CD4-positive, CD25-positive, alpha-beta regulatory T cell (primary cell): ENCODE measurements at regions not wholly inside any gene's neighbourhood (a gene's known extent, or its start where the extent isn't known, plus 50 kb on each side); places are given as distances from the start of the nearest gene placed in this dataset.
"Not testable (repeated sequence)": the region's sequence is repeated elsewhere in the genome, so short reads cannot be mapped to it uniquely, and the experiment has no call there.

Experiments
- ATAC-seq, 2 donors: fragments of 150-1000 bp; cut with Tn5 transposase; one replicate each; pipeline ENCODE4 v1.10.0; 2021; ENCODE audit warnings: low read depth in 2 of 2, moderate number of reproducible peaks in 2 of 2, moderate library complexity in 1 of 2
- DNase-seq, 3 donors: peaks; one replicate each; pipeline versions ENCODE4 v3.0.0 to v3.0.0-alpha.2; 2012 to 2022; ENCODE audit warnings: mixed read lengths in 1 of 3
- H3K27ac ChIP-seq: one replicate; pipeline ENCODE4 v1.7.0; 2013; ENCODE audit warnings: mild to moderate bottlenecking, low read length; ENCODE audit not compliant: insufficient read depth, poor library complexity, severe bottlenecking
- H3K27me3 ChIP-seq: one replicate; pipeline ENCODE4 v1.7.0; 2013; ENCODE audit warnings: low read length; ENCODE audit not compliant: control insufficient read depth, insufficient read depth
- H3K36me3 ChIP-seq: one replicate; pipeline ENCODE4 v1.7.0; 2013; ENCODE audit warnings: mild to moderate bottlenecking, low read length, moderate library complexity; ENCODE audit not compliant: control insufficient read depth, insufficient read depth
- H3K4me1 ChIP-seq: 2 replicates; pipeline ENCODE4 v1.7.0; 2013; ENCODE audit warnings: mild to moderate bottlenecking, low read length; ENCODE audit not compliant: insufficient read depth, control insufficient read depth, poor library complexity, severe bottlenecking
- H3K4me3 ChIP-seq: one replicate; pipeline ENCODE4 v1.7.0; 2013; ENCODE audit warnings: low read depth, mild to moderate bottlenecking, low read length, moderate library complexity
- H3K9me3 ChIP-seq, 2 experiments: 1 replicate in 1 of 2; 2 replicates in 1 of 2; pipeline ENCODE4 v1.7.0; 2013; ENCODE audit warnings: low read length in 2 of 2, mild to moderate bottlenecking in 1 of 2, moderate library complexity in 1 of 2; ENCODE audit not compliant: control insufficient read depth in 2 of 2
- H3K27ac Mint-ChIP-seq, 3 donors: one replicate each; pipeline ENCODE4 v1.8.0; 2020 to 2022; ENCODE audit warnings: mild to moderate bottlenecking in 3 of 3, mixed read lengths in 3 of 3, moderate library complexity in 2 of 3
- H3K27me3 Mint-ChIP-seq: one replicate; pipeline ENCODE4 v1.8.0; 2022; ENCODE audit warnings: mild to moderate bottlenecking, mixed read lengths
- H3K36me3 Mint-ChIP-seq: one replicate; pipeline ENCODE4 v1.8.0; 2020; ENCODE audit warnings: mixed read lengths
- H3K4me1 Mint-ChIP-seq, 4 donors: one replicate each; pipeline ENCODE4 v1.8.0; 2020 to 2022; ENCODE audit warnings: mixed read lengths in 4 of 4, mild to moderate bottlenecking in 1 of 4
- H3K4me3 Mint-ChIP-seq, 4 donors: one replicate each; pipeline ENCODE4 v1.8.0; 2020 to 2022; ENCODE audit warnings: mild to moderate bottlenecking in 4 of 4, mixed read lengths in 4 of 4, moderate library complexity in 3 of 4
- H3K9me3 Mint-ChIP-seq, 7 donors: one replicate each; pipeline ENCODE4 v1.8.0; 2020 to 2022; ENCODE audit warnings: mixed read lengths in 7 of 7, mild to moderate bottlenecking in 3 of 7, moderate library complexity in 2 of 7

GRCh38 chr2:89229979-89230378, 538.5 kb downstream of the RPIA start:
- H3K4me1 ChIP-seq, H3K27ac Mint-ChIP-seq, H3K27ac ChIP-seq, H3K27me3 ChIP-seq, H3K36me3 Mint-ChIP-seq, H3K4me3 Mint-ChIP-seq, ATAC-seq, H3K27me3 Mint-ChIP-seq, H3K36me3 ChIP-seq, H3K9me3 Mint-ChIP-seq, H3K9me3 ChIP-seq, H3K4me1 Mint-ChIP-seq, DNase-seq, H3K4me3 ChIP-seq: not testable (repeated sequence)

DNA sequence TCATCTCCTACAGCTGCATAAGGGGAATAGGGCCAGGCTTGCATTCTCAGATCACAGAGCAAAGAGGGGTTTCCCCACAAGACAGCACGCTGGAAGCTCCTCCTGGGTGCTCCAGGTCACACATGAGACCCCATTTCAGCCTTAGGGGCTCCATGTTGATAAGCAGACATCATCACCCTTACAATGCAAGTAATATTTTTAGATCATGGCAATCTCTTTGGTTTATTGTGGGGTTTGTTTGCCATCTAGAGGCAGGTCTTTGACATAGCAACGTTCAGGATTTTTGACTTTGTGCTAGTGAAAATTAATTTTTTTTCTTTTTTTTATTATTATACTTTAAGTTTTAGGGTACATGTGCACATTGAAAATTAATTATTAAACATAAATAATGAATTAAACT, 539.8 kb downstream of the RPIA start:
- not testable (repeated sequence) for DNase-seq, H3K36me3 ChIP-seq, H3K27me3 Mint-ChIP-seq, H3K27ac ChIP-seq, ATAC-seq, H3K4me1 ChIP-seq, H3K4me1 Mint-ChIP-seq, H3K4me3 Mint-ChIP-seq, H3K4me3 ChIP-seq, H3K27ac Mint-ChIP-seq, H3K9me3 Mint-ChIP-seq, H3K36me3 Mint-ChIP-seq, H3K9me3 ChIP-seq, H3K27me3 ChIP-seq

GRCh38 chr2:89233931-89234330, 542.5 kb downstream of the RPIA start:
- H3K36me3 Mint-ChIP-seq, DNase-seq, ATAC-seq, H3K27me3 ChIP-seq, H3K4me3 Mint-ChIP-seq, H3K27ac Mint-ChIP-seq, H3K36me3 ChIP-seq, H3K4me1 ChIP-seq, H3K27me3 Mint-ChIP-seq, H3K9me3 ChIP-seq, H3K27ac ChIP-seq, H3K4me3 ChIP-seq, H3K4me1 Mint-ChIP-seq, H3K9me3 Mint-ChIP-seq: not testable (repeated sequence)

- H3K27me3 ChIP-seq, H3K9me3 Mint-ChIP-seq, DNase-seq, H3K27ac Mint-ChIP-seq, H3K4me1 Mint-ChIP-seq, ATAC-seq, H3K4me3 Mint-ChIP-seq, H3K27me3 Mint-ChIP-seq, H3K36me3 ChIP-seq, H3K27ac ChIP-seq, H3K4me1 ChIP-seq, H3K4me3 ChIP-seq, H3K36me3 Mint-ChIP-seq, H3K9me3 ChIP-seq: not testable (repeated sequence)
Measured at GRCh38 chr2:89234818-89235466, 543.5 kb downstream of the RPIA start.

DNA sequence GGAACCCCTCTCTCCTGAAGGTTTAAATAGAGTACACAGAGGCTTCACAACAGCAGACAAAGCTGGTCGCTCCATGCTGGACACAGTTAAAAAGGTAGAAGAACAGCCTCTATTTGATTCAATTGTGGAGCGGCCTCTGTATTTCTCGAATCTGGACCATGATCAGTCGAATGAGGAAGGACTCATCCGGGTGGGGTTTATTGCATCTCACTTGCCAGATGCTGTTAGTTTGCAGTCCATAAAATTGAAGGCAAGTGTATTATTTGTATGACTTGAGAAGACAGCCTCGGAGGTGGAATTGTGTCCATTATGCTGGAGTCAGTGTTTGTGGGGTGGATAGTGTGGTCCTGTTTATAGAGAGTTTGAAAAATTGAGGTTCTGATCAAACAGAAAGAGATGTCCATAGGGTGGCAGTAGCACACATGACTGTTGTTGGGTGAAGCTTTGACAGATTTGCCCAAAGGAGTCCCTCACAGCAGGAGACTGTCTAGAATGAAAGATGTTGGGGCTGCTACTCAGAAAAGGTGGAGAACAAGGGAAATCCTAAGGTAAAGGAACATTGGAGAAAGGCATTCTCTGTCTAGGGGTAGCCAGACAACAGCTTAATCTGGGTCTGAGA, 545.5 kb downstream of the RPIA start:
- not testable (repeated sequence) for H3K36me3 ChIP-seq, ATAC-seq, H3K9me3 ChIP-seq, H3K27ac Mint-ChIP-seq, H3K4me3 ChIP-seq, H3K4me1 Mint-ChIP-seq, DNase-seq, H3K27me3 ChIP-seq, H3K27me3 Mint-ChIP-seq, H3K36me3 Mint-ChIP-seq, H3K4me1 ChIP-seq, H3K4me3 Mint-ChIP-seq, H3K9me3 Mint-ChIP-seq, H3K27ac ChIP-seq

DNA sequence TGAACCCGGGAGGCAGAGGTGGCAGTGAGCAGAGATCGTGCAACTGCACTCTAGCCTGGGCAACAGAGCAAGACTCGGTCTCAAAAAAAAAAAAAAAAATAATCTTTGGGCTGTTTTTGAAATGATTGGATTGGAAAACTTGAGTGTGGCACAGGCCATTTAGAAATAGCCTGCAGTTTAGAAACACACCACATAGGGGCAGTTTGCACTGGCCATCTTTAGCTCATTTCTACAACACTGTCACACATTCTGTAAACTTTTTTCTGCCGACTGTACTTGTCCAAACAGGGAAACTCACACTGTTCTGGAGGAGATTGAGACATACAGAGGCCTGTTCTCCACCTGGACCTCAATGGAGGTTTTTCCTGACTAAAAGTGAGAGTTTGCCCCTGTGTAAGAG, 546.3 kb downstream of the RPIA start:
- H3K4me1 Mint-ChIP-seq, DNase-seq, H3K4me3 ChIP-seq: not testable (repeated sequence)

DNA sequence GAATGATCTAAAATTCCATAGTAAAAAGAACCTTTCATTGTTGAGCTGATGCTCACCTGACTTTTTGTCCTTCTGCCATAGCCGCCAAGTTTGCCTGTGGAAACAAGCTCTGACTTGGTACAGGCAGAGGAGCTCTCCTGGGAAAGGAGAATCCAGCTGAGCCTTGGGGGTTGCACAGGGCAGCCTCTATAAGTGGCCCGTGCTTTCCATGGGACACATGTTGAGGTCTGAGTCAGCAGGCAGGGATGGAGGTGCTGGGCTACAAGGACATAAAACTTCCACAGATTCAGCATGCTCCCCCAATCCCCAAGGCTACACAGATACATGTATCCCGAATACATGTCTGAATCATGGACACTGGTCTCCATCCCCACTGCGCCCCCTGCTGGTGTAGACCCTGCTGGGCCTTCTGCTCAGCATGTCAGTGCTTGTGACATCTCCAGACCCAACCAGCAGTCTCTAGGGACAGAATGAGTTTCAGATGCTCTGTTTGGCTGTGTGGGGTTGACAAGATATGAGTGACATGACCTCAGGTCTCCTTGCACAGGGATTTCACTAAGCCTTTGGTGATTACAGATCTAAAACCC, 551.7 kb downstream of the RPIA start:
- not testable (repeated sequence) for H3K27me3 Mint-ChIP-seq, H3K36me3 Mint-ChIP-seq, H3K9me3 ChIP-seq, H3K36me3 ChIP-seq, H3K9me3 Mint-ChIP-seq, H3K4me1 Mint-ChIP-seq, H3K27ac Mint-ChIP-seq, H3K27ac ChIP-seq, H3K27me3 ChIP-seq, H3K4me1 ChIP-seq, H3K4me3 ChIP-seq, DNase-seq, H3K4me3 Mint-ChIP-seq
- peak; percentile 53 to 62 for ATAC-seq

More for the DNA sequence above, 546.3 kb downstream of the RPIA start:
- not testable (repeated sequence) for H3K27ac Mint-ChIP-seq, H3K9me3 Mint-ChIP-seq, H3K36me3 Mint-ChIP-seq, H3K4me3 Mint-ChIP-seq, ATAC-seq, H3K36me3 ChIP-seq, H3K27ac ChIP-seq, H3K9me3 ChIP-seq, H3K4me1 ChIP-seq, H3K27me3 Mint-ChIP-seq, H3K27me3 ChIP-seq

DNA sequence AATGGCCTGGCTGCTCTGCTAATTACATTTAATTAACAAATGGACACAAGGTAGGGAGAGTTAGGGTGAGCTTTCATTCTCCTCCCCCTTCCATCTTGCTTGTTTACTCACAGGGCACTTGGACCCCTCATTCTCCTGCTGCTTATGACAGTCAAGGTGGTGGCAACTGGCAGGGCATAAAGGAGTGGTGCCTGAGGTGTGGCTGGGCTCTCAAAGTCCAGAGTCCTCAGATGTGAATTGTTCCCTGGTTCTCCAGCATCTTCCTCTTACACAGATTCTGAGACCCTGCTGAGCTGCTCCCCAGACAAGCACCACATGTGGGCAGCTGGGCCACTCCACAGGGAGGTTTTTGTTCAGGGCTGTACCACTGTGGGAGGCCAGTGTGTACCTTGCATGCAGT, 552.9 kb downstream of the RPIA start:
- DNase-seq, H3K9me3 ChIP-seq, H3K4me3 ChIP-seq, H3K27me3 ChIP-seq, H3K27ac Mint-ChIP-seq, H3K36me3 Mint-ChIP-seq, ATAC-seq, H3K9me3 Mint-ChIP-seq, H3K4me3 Mint-ChIP-seq, H3K4me1 ChIP-seq, H3K27me3 Mint-ChIP-seq, H3K27ac ChIP-seq, H3K4me1 Mint-ChIP-seq, H3K36me3 ChIP-seq: not testable (repeated sequence)
